Glutamatergic neuron (in vitro differentiated cells): ENCODE measurements at regions not wholly inside any gene's neighbourhood (a gene's known extent, or its start where the extent isn't known, plus 50 kb on each side); places are given as distances from the start of the nearest gene placed in this dataset.

Experiments
- DNase-seq: peaks from one replicate; pipeline ENCODE4 v3.0.0; 2022
- H3K27ac Mint-ChIP-seq: one replicate; pipeline ENCODE4 v1.8.0; 2020; ENCODE audit warnings: mild to moderate bottlenecking, mixed read lengths, inconsistent platforms; ENCODE audit not compliant: unreplicated experiment
- H3K27me3 Mint-ChIP-seq: one replicate; pipeline ENCODE4 v1.8.0; 2020; ENCODE audit warnings: mild to moderate bottlenecking, moderate library complexity, mixed read lengths, inconsistent platforms; ENCODE audit not compliant: unreplicated experiment
- H3K36me3 Mint-ChIP-seq: one replicate; pipeline ENCODE4 v1.8.0; 2020; ENCODE audit warnings: mild to moderate bottlenecking, mixed read lengths, inconsistent platforms; ENCODE audit not compliant: unreplicated experiment
- H3K4me1 Mint-ChIP-seq: one replicate; pipeline ENCODE4 v1.8.0; 2020; ENCODE audit warnings: mild to moderate bottlenecking, low read depth, mixed read lengths, inconsistent platforms; ENCODE audit not compliant: unreplicated experiment
- H3K4me3 Mint-ChIP-seq: one replicate; pipeline ENCODE4 v1.8.0; 2020; ENCODE audit warnings: mild to moderate bottlenecking, mixed read lengths, inconsistent platforms; ENCODE audit not compliant: unreplicated experiment
- H3K9me3 Mint-ChIP-seq: one replicate; pipeline ENCODE4 v1.8.0; 2020; ENCODE audit warnings: mild to moderate bottlenecking, moderate library complexity, mixed read lengths, inconsistent platforms; ENCODE audit not compliant: unreplicated experiment
- CTCF ChIP-seq: fragments of 200-600 bp; sonication (generic); IDR thresholded peaks from one replicate; pipeline ENCODE4 v1.5.0; 2021; ENCODE audit not compliant: partially characterized antibody, unreplicated experiment

- no peak overlapping the region for H3K27ac Mint-ChIP-seq
- no peak overlapping the region for H3K4me3 Mint-ChIP-seq
These were observed 136.4 kb upstream of the LGR5 start for GRCh38 chr12:71303199-71303598.

GRCh38 chr12:71300772-71301675, 138.6 kb upstream of the LGR5 start:
- Mint-ChIP-seq H3K36me3 (no peaks in the 10 kb centered on the region), H3K9me3 (no peaks in the 10 kb centered on the region), H3K4me3 (no peak overlapping the region), H3K27ac (no peak overlapping the region), H3K27me3 (no peaks in the 10 kb centered on the region), H3K4me1 (peaks cover 6% of the 10 kb centered on the region)
- no peak for TF ChIP-seq CTCF
- DNase-seq, result no peak

More at GRCh38 chr12:71303199-71303598, 136.4 kb upstream of the LGR5 start:
- peaks cover 2% of the 10 kb centered on the region for H3K4me1 Mint-ChIP-seq
- no peaks in the 10 kb centered on the region for H3K9me3 Mint-ChIP-seq
- H3K27me3 Mint-ChIP-seq, result no peaks in the 10 kb centered on the region
- no peak for TF ChIP-seq CTCF
- no peak for DNase-seq
- no peaks in the 10 kb centered on the region for H3K36me3 Mint-ChIP-seq

- no peaks in the 10 kb centered on the region for H3K27me3 Mint-ChIP-seq
- DNase-seq, result no peak
- H3K27ac Mint-ChIP-seq, result no peak overlapping the region
- H3K36me3 Mint-ChIP-seq, result no peaks in the 10 kb centered on the region
- H3K4me1 Mint-ChIP-seq, result peaks cover 9% of the 10 kb centered on the region
- no peak for TF ChIP-seq CTCF
- H3K9me3 Mint-ChIP-seq, result no peaks in the 10 kb centered on the region
- H3K4me3 Mint-ChIP-seq, result no peak overlapping the region
These were observed 139.8 kb upstream of the LGR5 start for GRCh38 chr12:71299541-71300376.

GRCh38 chr12:71297930-71298329, 140.1 kb upstream of the TSPAN8 start:
- no peak for DNase-seq
- Mint-ChIP-seq H3K4me1 (peaks cover 13% of the 10 kb centered on the region), H3K4me3 (no peak overlapping the region), H3K27ac (no peak overlapping the region), H3K36me3 (no peaks in the 10 kb centered on the region), H3K9me3 (no peaks in the 10 kb centered on the region), H3K27me3 (no peaks in the 10 kb centered on the region)
- no peak for TF ChIP-seq CTCF
